Posterior vena cava (tissue), 2 donors: ENCODE measurements at regions not wholly inside any gene's neighbourhood (a gene's known extent, or its start where the extent isn't known, plus 50 kb on each side); places are given as distances from the start of the nearest gene placed in this dataset.

Source experiments
- DNase-seq: peaks from one replicate; pipeline ENCODE4 v3.0.0-alpha.2; 2020; ENCODE audit warnings: low spot score
- intact Hi-C, 2 donors: fragments of 100-400 bp; cut with DNase I; formaldehyde crosslinking; loops; one replicate each; pipeline versions ENCODE4 v1.14.1 to v1.14.2; 2022 to 2023
- donor health status: DM: yes; HTN: yes; CAD: no.
- donor health status: DM: yes; HTN: yes; CAD: no.

- DNase-seq, result no peak
- intact Hi-C loops, result loop anchor here in 1 of 2 donors (2.0 kb wide), 1 partner anchor 60 kb away; no protein-coding TSS in a partner anchor
Observed at GRCh38 chr13:86684402-86684801, 885.2 kb upstream of the SLITRK6 start.

- DNase-seq, result no peak
Observed at GRCh38 chr13:86689911-86690310, 890.7 kb upstream of the SLITRK6 start.

DNA sequence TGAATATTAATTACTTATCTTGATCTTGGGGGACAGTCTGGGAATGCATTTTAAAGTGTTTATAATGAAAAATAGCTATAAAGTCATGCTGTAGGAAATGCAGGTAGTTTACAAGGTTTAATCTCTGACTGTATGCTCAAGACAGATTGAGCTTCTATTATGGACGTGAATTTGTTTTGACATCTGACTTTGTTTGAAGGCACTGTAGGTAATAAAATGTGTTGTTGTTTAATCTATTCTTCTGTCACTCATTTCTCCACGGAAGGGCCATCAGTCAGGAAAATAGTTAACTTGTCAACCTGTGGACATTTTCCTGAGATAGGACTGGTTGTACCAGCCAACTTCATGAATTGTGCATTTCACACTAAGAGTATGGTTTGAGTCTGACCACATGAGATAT is 893.1 kb upstream of the SLITRK6 start:
- DNase-seq, result no peak
- intact Hi-C loops, result no loop called here

More at GRCh38 chr13:86689911-86690310, 890.7 kb upstream of the SLITRK6 start:
- intact Hi-C loops, result no loop called here

DNA sequence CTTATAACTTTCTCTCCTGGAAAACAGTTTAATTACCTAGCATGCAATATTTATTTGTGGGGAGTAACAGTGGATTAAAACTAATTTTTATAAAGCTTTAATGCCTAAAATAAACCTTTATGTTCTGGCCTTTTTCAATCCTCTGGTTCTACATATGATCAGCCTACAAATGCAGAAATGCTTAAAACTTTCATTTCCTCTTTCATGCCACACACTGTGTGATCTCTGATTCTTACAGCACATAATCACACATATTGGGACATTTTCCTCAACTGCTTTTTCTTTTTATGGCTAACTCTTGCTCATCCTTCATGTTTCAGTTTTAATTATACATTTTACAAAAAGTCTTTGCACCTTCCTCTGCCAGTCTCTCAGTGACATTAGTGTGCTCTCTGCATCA is 910.8 kb upstream of the SLITRK6 start:
- intact Hi-C loops, result no loop called here
- no peak for DNase-seq

- intact Hi-C loops, result no loop called here
- DNase-seq, result no peak
Observed at GRCh38 chr13:86710896-86711295, 911.7 kb upstream of the SLITRK6 start.

DNA sequence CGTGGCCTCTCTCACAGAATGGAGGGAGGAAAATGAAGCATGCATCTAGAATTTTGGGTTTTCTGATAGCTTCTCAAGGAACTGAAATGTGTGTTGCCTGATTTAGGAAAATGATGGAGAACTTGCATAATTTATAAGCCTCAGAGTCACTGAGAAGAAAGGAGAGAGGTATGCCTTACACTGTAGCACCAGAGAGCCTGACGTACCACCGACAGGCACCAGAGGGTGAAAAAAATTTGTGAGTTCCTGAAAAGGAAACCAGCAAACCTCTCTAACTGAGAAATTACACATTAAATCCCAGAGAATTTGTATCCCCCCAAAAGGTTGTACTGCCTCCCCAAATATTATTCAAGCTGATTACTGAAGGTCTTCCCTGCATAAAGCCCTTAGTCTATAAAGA is 915.3 kb upstream of the SLITRK6 start:
- no peak for DNase-seq
- intact Hi-C loops, result no loop called here

DNA sequence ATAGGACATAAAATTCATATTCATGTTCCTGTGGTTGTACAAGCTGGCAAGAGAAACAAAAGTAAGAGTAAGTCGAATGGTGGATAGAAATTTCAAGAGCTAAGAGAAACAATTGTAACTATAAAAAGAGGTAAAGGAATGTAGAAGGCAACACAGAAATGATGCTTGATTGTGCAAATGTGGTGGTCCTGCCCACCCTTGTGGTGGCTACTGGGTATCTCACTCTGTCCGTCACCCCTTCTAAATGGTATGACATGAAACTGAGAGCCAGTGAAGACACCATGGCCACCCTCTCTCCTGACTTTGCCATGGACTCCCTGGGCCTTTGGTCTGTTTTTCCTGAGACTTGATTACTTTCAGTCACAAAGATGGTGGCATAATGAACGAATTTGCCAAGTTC is 925.9 kb upstream of the SLITRK6 start:
- intact Hi-C loops, result no loop called here
- no peak for DNase-seq

DNA sequence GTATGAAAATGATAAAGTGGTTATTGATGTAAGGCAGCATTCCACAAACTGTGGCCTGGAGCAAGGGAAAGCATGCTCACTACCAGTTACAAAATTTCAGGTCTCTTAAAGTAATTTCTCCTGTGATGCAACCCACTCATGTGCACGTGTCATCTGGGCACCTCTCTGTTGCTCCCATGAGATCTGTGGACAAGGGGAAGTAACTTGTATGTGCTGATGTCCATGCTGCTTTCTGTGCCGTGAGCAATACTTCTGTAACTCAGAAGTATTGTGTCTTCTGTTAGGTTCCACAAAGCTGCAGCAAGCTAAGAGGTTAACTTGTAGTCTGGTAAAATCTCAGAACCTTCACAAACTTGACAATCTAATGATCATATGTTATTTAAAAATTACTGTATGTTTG is 930.0 kb upstream of the SLITRK6 start:
- intact Hi-C loops, result no loop called here
- no peak for DNase-seq

DNA sequence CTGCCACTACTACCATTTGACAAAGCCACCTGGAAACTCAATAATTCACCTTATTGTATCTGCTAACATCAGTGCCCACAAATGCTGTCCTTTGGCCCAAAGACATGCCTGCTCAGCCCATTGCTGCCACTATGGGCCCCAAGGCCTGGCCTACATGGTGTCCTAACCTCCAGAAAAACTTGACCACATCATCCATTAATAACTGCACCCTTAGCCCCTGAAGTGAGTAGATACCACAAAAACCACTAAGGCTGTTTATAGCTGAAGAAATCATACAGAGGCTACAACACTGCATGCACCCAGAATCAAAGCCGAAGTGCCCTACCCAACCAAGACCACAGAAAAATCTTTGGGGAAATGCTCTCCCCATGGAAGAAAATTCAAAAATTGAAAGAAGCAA is 932.8 kb upstream of the SLITRK6 start:
- DNase-seq, result no peak
- intact Hi-C loops, result loop anchor here in 1 of 2 donors (5.0 kb wide), 1 partner anchor 1905 kb away; no protein-coding TSS in a partner anchor

DNA sequence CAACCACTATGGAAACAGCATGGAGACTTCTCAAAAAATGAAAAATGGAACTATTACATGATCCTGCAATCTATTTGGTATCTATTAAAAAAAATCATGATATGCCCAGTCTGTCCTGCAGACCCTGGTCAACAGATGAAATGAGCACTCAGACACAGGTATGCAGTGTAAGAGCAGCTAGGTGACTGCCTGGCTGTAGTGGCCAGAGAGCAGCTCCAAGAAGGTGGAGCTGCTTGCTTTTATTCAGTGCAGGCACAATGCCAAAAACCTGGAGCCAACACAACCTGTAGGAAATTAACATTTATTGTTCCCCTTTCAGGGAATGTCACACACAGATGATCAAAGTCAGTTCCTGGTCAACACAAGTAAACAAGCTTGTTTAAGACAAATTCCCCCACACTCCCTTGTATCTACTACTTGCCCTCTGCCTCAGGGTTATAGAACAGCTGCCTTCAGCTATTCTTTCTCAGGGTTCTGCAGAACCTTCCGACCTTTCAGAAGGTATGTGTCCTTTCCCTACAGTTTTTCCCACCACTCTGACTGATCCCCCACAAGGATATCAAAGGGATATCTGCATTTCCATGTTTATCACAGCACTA is 933.7 kb upstream of the SLITRK5 start:
- intact Hi-C loops, result no loop called here
- DNase-seq, result no peak

DNA sequence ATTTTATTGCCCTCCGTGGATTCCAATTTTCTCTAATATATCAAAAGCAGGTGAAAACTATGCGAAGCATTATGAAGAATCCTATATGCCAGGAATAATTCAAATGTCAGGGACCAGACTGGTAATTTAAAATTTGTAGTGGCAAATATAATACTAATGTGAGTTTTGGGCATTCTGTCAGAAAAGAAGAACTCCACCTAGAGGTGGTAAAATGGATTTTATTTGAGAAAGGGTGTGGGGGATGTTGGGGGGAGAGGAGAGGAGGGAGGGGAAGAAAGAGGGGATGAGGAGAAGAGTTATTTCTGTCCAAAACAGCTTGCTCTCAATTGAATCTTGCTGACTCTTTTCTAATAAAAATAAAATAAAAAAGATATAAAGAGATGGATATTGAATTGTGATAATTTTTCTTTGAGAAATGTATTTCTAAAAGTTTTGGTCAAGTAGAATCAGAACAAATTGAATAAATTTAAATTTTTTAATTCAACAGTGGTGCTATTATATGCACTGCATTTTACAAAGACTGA is 929.3 kb upstream of the SLITRK5 start:
- DNase-seq, result no peak
- intact Hi-C loops, result no loop called here

GRCh38 chr13:86757236-86757978 is 913.8 kb upstream of the SLITRK5 start:
- no peak for DNase-seq
- intact Hi-C loops, result no loop called here

GRCh38 chr13:86758116-86758515 is 913.1 kb upstream of the SLITRK5 start:
- intact Hi-C loops, result no loop called here
- DNase-seq, result no peak

GRCh38 chr13:86760620-86761019 is 910.6 kb upstream of the SLITRK5 start:
- intact Hi-C loops, result no loop called here
- no peak for DNase-seq

GRCh38 chr13:86765462-86765861 is 905.7 kb upstream of the SLITRK5 start:
- intact Hi-C loops, result no loop called here
- no peak for DNase-seq

GRCh38 chr13:86788616-86789015 is 882.6 kb upstream of the SLITRK5 start:
- DNase-seq, result no peak
- intact Hi-C loops, result no loop called here

GRCh38 chr13:86792153-86792651 is 879.0 kb upstream of the SLITRK5 start:
- DNase-seq, result peak; percentile 68
- intact Hi-C loops, result no loop called here

- intact Hi-C loops, result no loop called here
- DNase-seq, result no peak
Observed at GRCh38 chr13:86795858-86796257, 875.3 kb upstream of the SLITRK5 start.

GRCh38 chr13:86810361-86810760 is 860.8 kb upstream of the SLITRK5 start:
- no peak for DNase-seq

DNA sequence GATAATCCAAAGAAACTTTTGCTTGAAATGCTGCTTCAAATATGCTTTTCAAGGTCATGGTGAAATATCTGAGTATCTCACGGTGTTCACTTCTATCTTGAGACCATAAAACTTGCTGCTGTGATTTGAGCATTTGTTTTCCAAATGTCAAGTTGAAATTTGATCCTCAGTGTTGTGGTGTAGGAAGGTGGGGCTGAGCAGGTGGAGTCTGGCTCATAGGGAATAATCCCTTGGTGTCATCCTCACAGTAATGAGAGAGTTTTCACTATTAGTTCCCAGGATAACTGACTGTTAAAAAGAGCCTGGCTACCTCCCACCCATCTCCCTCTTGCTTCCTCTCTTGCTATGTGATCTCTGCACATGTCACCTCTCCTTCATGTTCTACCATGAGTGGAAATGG is 858.0 kb upstream of the SLITRK5 start:
- intact Hi-C loops, result no loop called here
- no peak for DNase-seq

More at GRCh38 chr13:86810361-86810760, 860.8 kb upstream of the SLITRK5 start:
- intact Hi-C loops, result no loop called here

- DNase-seq, result no peak
- intact Hi-C loops, result no loop called here
Observed at GRCh38 chr13:86825410-86825809, 845.8 kb upstream of the SLITRK5 start.
